Neuronal stem cell (in vitro differentiated cells): ENCODE measurements at regions not wholly inside any gene's neighbourhood (a gene's known extent, or its start where the extent isn't known, plus 50 kb on each side); places are given as distances from the start of the nearest gene placed in this dataset.

Experiments used
- DNase-seq: peaks from one replicate; pipeline ENCODE4 v3.0.0-alpha.2; 2013; ENCODE audit warnings: low spot score
- H2AFZ ChIP-seq: one replicate; pipeline ENCODE4 v1.6.1; 2013; ENCODE audit warnings: mild to moderate bottlenecking, low read length, inconsistent platforms
- H2AK5ac ChIP-seq: 2 replicates; pipeline ENCODE4 v1.6.1; 2013; ENCODE audit warnings: low read depth, mild to moderate bottlenecking, inconsistent platforms, low read length, moderate library complexity, mixed read lengths
- H2BK120ac ChIP-seq: 2 replicates; pipeline ENCODE4 v1.6.1; 2013; ENCODE audit warnings: low read depth, mild to moderate bottlenecking, inconsistent platforms, low read length, moderate library complexity, mixed read lengths
- H2BK12ac ChIP-seq: one replicate; pipeline ENCODE4 v1.6.1; 2013; ENCODE audit warnings: low read length, inconsistent platforms
- H2BK15ac ChIP-seq: 2 replicates; pipeline ENCODE4 v1.6.1; 2013; ENCODE audit warnings: mild to moderate bottlenecking, low read length, inconsistent platforms, mixed read lengths
- H2BK5ac ChIP-seq: one replicate; pipeline ENCODE4 v1.6.1; 2013; ENCODE audit warnings: inconsistent platforms, mild to moderate bottlenecking, low read length, moderate library complexity
- H3K14ac ChIP-seq: one replicate; pipeline ENCODE4 v1.6.1; 2013; ENCODE audit warnings: low read length, inconsistent platforms
- H3K18ac ChIP-seq: 2 replicates; pipeline ENCODE4 v1.6.1; 2013; ENCODE audit warnings: low read length, inconsistent platforms
- H3K23ac ChIP-seq: 2 replicates; pipeline ENCODE4 v1.6.1; 2013; ENCODE audit warnings: low read depth, mild to moderate bottlenecking, mixed read lengths, low read length, inconsistent platforms; ENCODE audit not compliant: poor library complexity
- H3K27ac ChIP-seq: replicated peaks from 3 replicates; pipeline ENCODE4 v1.5.1; 2013; ENCODE audit warnings: low read length, inconsistent platforms
- H3K27me3 ChIP-seq, 3 experiments: 2 replicates each; pipeline ENCODE4 v1.6.1; 2013; ENCODE audit warnings: low read length in 3 of 3, mild to moderate bottlenecking in 2 of 3, inconsistent platforms in 1 of 3, low read depth in 1 of 3, mixed read lengths in 1 of 3, moderate library complexity in 1 of 3; ENCODE audit not compliant: control insufficient read depth in 3 of 3, insufficient read depth in 3 of 3
- H3K36me3 ChIP-seq, 2 donors: replicated peaks in 1 of 2; 2 replicates each; pipeline ENCODE4 v1.6.1; 2013; ENCODE audit warnings: low read length in 2 of 2; ENCODE audit not compliant: control insufficient read depth in 2 of 2, insufficient read depth in 2 of 2
- H3K4ac ChIP-seq: 2 replicates; pipeline ENCODE4 v1.6.1; 2013; ENCODE audit warnings: inconsistent platforms, mild to moderate bottlenecking, low read length, moderate library complexity
- H3K4me1 ChIP-seq, 2 donors: 1 replicate in 1 of 2; 2 replicates in 1 of 2; pipeline ENCODE4 v1.6.1; 2013; ENCODE audit warnings: low read length in 2 of 2, low read depth in 1 of 2; ENCODE audit not compliant: control insufficient read depth in 2 of 2, insufficient read depth in 1 of 2
- H3K4me2 ChIP-seq: one replicate; pipeline ENCODE4 v1.6.1; 2013; ENCODE audit warnings: mild to moderate bottlenecking, low read length, inconsistent platforms; ENCODE audit not compliant: insufficient read depth, poor library complexity, severe bottlenecking
- H3K4me3 ChIP-seq, 2 donors: 2 replicates each; pipeline ENCODE4 v1.5.1; 2013; ENCODE audit warnings: low read length in 2 of 2, mild to moderate bottlenecking in 2 of 2, inconsistent platforms in 1 of 2, moderate library complexity in 1 of 2
- H3K79me1 ChIP-seq: one replicate; pipeline ENCODE4 v1.6.1; 2013; ENCODE audit warnings: low read depth, mild to moderate bottlenecking, inconsistent platforms, low read length, moderate library complexity
- H3K9ac ChIP-seq: one replicate; pipeline ENCODE4 v1.6.1; 2013; ENCODE audit warnings: mild to moderate bottlenecking, low read depth, low read length, inconsistent platforms; ENCODE audit not compliant: poor library complexity
- H3K9me3 ChIP-seq, 2 donors: replicated peaks in 1 of 2; 2 replicates each; pipeline versions ENCODE3 to v1.6.1; 2013; ENCODE audit warnings: low read length in 2 of 2, mild to moderate bottlenecking in 2 of 2, inconsistent platforms in 1 of 2, low read depth in 1 of 2, mixed read lengths in 1 of 2, moderate library complexity in 1 of 2; ENCODE audit not compliant: control insufficient read depth in 2 of 2, insufficient read depth in 1 of 2
- H4K8ac ChIP-seq: one replicate; pipeline ENCODE4 v1.6.1; 2013; ENCODE audit warnings: low read depth, mild to moderate bottlenecking, inconsistent platforms, low read length, moderate library complexity
- H4K91ac ChIP-seq: one replicate; pipeline ENCODE4 v1.6.1; 2013; ENCODE audit warnings: low read length, low read depth, mild to moderate bottlenecking, inconsistent platforms; ENCODE audit not compliant: poor library complexity
- WGBS, 2 donors: extraction: QIAGEN DNeasy Blood & Tissue Kit; methylation state at CpG; one replicate each; pipeline ENCODE4 v1.1.7; 2013; ENCODE audit warnings: missing lambda C conversion rate in 2 of 2, mixed read lengths in 1 of 2; ENCODE audit not compliant: insufficient read length in 2 of 2, insufficient replicate concordance in 1 of 2; ENCODE audit errors: extremely low coverage in 2 of 2; 5-methylcytosine and 5-hydroxymethylcytosine counted together

GRCh38 chr12:115485503-115485902 lies 792.0 kb downstream of the MED13L start:
- no peaks in the 10 kb centered on the region for H3K36me3 ChIP-seq
- H2BK5ac ChIP-seq, result no peak overlapping the region
- H3K23ac ChIP-seq, result no peak overlapping the region
- no peaks in the 10 kb centered on the region for H3K27me3 ChIP-seq
- DNase-seq, result no peak
- no peaks in the 10 kb centered on the region for H3K79me1 ChIP-seq
- no peak overlapping the region for H3K4me2 ChIP-seq
- no peak overlapping the region for H3K9ac ChIP-seq
- no peak overlapping the region for H3K4ac ChIP-seq
- no peak overlapping the region for H2AK5ac ChIP-seq
- no peak overlapping the region for H2BK12ac ChIP-seq
- H3K27ac ChIP-seq, result no peak overlapping the region
- no peak overlapping the region for H3K18ac ChIP-seq
- no peak overlapping the region for H2BK120ac ChIP-seq
- H2AFZ ChIP-seq, result no peak overlapping the region
- H3K9me3 ChIP-seq, result peaks cover 0 to 2% of the 10 kb centered on the region in 2 donors
- WGBS, 2 donors, result no CpG with 5 or more reads among the region's 2 CpGs
- H2BK15ac ChIP-seq, result no peak overlapping the region
- peaks cover 0 to 5% of the 10 kb centered on the region in 2 donors for H3K4me1 ChIP-seq
- H4K8ac ChIP-seq, result no peak overlapping the region
- H3K14ac ChIP-seq, result no peak overlapping the region
- H4K91ac ChIP-seq, result no peak overlapping the region
- H3K4me3 ChIP-seq, result no peak overlapping the region

- no peak overlapping the region for H3K4me2 ChIP-seq
- no peak for DNase-seq
These were observed 794.5 kb downstream of the MED13L start for GRCh38 chr12:115482943-115483342.

GRCh38 chr12:115481141-115481540 lies 796.4 kb downstream of the MED13L start:
- no peaks in the 10 kb centered on the region for H3K79me1 ChIP-seq
- no peak overlapping the region for H4K91ac ChIP-seq
- H3K36me3 ChIP-seq, result no peaks in the 10 kb centered on the region
- no peak overlapping the region for H2BK120ac ChIP-seq
- WGBS, 2 donors, result no CpG with 5 or more reads among the region's 2 CpGs
- no peaks in the 10 kb centered on the region for H3K27me3 ChIP-seq
- peaks cover 0 to 2% of the 10 kb centered on the region in 2 donors for H3K9me3 ChIP-seq
- H3K14ac ChIP-seq, result no peak overlapping the region
- no peak overlapping the region for H3K4me2 ChIP-seq
- no peak overlapping the region for H2AFZ ChIP-seq
- no peak overlapping the region for H2BK5ac ChIP-seq
- no peak overlapping the region for H2AK5ac ChIP-seq
- no peak overlapping the region for H3K4me3 ChIP-seq
- no peak overlapping the region for H3K27ac ChIP-seq
- H2BK12ac ChIP-seq, result no peak overlapping the region
- H3K4ac ChIP-seq, result no peak overlapping the region
- H4K8ac ChIP-seq, result no peak overlapping the region
- no peak overlapping the region for H3K23ac ChIP-seq
- H3K4me1 ChIP-seq, result peaks cover 0 to 5% of the 10 kb centered on the region in 2 donors
- H3K9ac ChIP-seq, result no peak overlapping the region
- no peak overlapping the region for H2BK15ac ChIP-seq
- DNase-seq, result no peak
- no peak overlapping the region for H3K18ac ChIP-seq

More at GRCh38 chr12:115482943-115483342, 794.5 kb downstream of the MED13L start:
- H3K27me3 ChIP-seq, result no peaks in the 10 kb centered on the region
- no peak overlapping the region for H2BK15ac ChIP-seq
- H2BK5ac ChIP-seq, result no peak overlapping the region
- no peak overlapping the region for H2AK5ac ChIP-seq
- no peaks in the 10 kb centered on the region for H3K36me3 ChIP-seq
- H3K9ac ChIP-seq, result no peak overlapping the region
- H3K4me3 ChIP-seq, result no peak overlapping the region
- H4K8ac ChIP-seq, result no peak overlapping the region
- no peak overlapping the region for H2AFZ ChIP-seq
- no peak overlapping the region for H3K23ac ChIP-seq
- H3K18ac ChIP-seq, result no peak overlapping the region
- no peak overlapping the region for H3K14ac ChIP-seq
- peaks cover 0 to 5% of the 10 kb centered on the region in 2 donors for H3K4me1 ChIP-seq
- no peak overlapping the region for H2BK12ac ChIP-seq
- H4K91ac ChIP-seq, result no peak overlapping the region
- no peaks in the 10 kb centered on the region for H3K79me1 ChIP-seq
- H3K9me3 ChIP-seq, result peaks cover 0 to 2% of the 10 kb centered on the region in 2 donors
- no peak overlapping the region for H2BK120ac ChIP-seq
- no peak overlapping the region for H3K4ac ChIP-seq
- H3K27ac ChIP-seq, result no peak overlapping the region

GRCh38 chr12:115478505-115478904 lies 794.5 kb upstream of the TBX3 start:
- no peak overlapping the region for H4K8ac ChIP-seq
- H3K9ac ChIP-seq, result no peak overlapping the region
- H2AFZ ChIP-seq, result no peak overlapping the region
- no peak overlapping the region for H3K4me3 ChIP-seq
- H3K79me1 ChIP-seq, result no peaks in the 10 kb centered on the region
- no peak for DNase-seq
- H3K9me3 ChIP-seq, result no peaks in the 10 kb centered on the region
- no peaks in the 10 kb centered on the region for H3K36me3 ChIP-seq
- H4K91ac ChIP-seq, result no peak overlapping the region
- H3K23ac ChIP-seq, result no peak overlapping the region
- H3K4me1 ChIP-seq, result no peaks in the 10 kb centered on the region
- H3K18ac ChIP-seq, result no peak overlapping the region
- H2BK5ac ChIP-seq, result no peak overlapping the region
- H2AK5ac ChIP-seq, result no peak overlapping the region
- no peaks in the 10 kb centered on the region for H3K27me3 ChIP-seq
- H3K4ac ChIP-seq, result no peak overlapping the region
- H3K14ac ChIP-seq, result no peak overlapping the region
- no peak overlapping the region for H2BK12ac ChIP-seq
- no peak overlapping the region for H2BK120ac ChIP-seq
- no peak overlapping the region for H3K4me2 ChIP-seq
- no peak overlapping the region for H2BK15ac ChIP-seq
- no CpG with 5 or more reads among the region's 2 CpGs for WGBS, 2 donors
- no peak overlapping the region for H3K27ac ChIP-seq
